VCaP (cell line): ENCODE measurements at regions not wholly inside any gene's neighbourhood (a gene's known extent, or its start where the extent isn't known, plus 50 kb on each side); places are given as distances from the start of the nearest gene placed in this dataset.

Source experiments
- H3K27ac ChIP-seq: fragments of 450-650 bp; 2 replicates; pipeline ENCODE4 v1.5.1; 2017
- TF ChIP-seq, protein P1 (sequence below): fragments of 450-650 bp; conservative IDR thresholded peaks from 2 replicates; pipeline ENCODE4 v1.5.1; 2017; ENCODE audit warnings: mild to moderate bottlenecking, moderate library complexity

- H3K27ac ChIP-seq, result no peak overlapping the region
- TF ChIP-seq, protein P1, sequence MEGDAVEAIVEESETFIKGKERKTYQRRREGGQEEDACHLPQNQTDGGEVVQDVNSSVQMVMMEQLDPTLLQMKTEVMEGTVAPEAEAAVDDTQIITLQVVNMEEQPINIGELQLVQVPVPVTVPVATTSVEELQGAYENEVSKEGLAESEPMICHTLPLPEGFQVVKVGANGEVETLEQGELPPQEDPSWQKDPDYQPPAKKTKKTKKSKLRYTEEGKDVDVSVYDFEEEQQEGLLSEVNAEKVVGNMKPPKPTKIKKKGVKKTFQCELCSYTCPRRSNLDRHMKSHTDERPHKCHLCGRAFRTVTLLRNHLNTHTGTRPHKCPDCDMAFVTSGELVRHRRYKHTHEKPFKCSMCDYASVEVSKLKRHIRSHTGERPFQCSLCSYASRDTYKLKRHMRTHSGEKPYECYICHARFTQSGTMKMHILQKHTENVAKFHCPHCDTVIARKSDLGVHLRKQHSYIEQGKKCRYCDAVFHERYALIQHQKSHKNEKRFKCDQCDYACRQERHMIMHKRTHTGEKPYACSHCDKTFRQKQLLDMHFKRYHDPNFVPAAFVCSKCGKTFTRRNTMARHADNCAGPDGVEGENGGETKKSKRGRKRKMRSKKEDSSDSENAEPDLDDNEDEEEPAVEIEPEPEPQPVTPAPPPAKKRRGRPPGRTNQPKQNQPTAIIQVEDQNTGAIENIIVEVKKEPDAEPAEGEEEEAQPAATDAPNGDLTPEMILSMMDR, result no peak
These were observed 58.5 kb upstream of the FERD3L start for GRCh38 chr7:19203686-19204085.

- H3K27ac ChIP-seq, result no peak overlapping the region
These were observed 57.4 kb upstream of the FERD3L start for GRCh38 chr7:19202599-19202998.

More at GRCh38 chr7:19202599-19202998, 57.4 kb upstream of the FERD3L start:
- TF ChIP-seq, protein P1, result no peak
